RWPE1 (cell line): ENCODE measurements at regions not wholly inside any gene's neighbourhood (a gene's known extent, or its start where the extent isn't known, plus 50 kb on each side); places are given as distances from the start of the nearest gene placed in this dataset.

Experiments used
- CTCF ChIA-PET: fragments of 350-600 bp; sonication (Branson Sonifier 250); formaldehyde crosslinking; extraction: SDS; loops from one replicate; lab custom pipeline; 2021; lab: Yijun Ruan, JAX
- POLR2A ChIA-PET: fragments of 400-600 bp; formaldehyde crosslinking; extraction: SDS; loops from one replicate; lab custom pipeline; 2020; ENCODE audit warnings: antibody characterized with exemption; ENCODE audit not compliant: low non-redundant PET; lab: Yijun Ruan, JAX
- DNase-seq: peaks from one replicate; pipeline ENCODE4 v3.0.0; 2012; ENCODE audit warnings: low spot score
- H3K27ac ChIP-seq: fragments of 450-650 bp; 2 replicates; pipeline ENCODE4 v1.5.1; 2017
- CTCF ChIP-seq: fragments of 450-650 bp; conservative IDR thresholded peaks from 2 replicates; pipeline ENCODE4 v1.5.1; 2017; ENCODE audit warnings: low read depth, mild to moderate bottlenecking

DNA sequence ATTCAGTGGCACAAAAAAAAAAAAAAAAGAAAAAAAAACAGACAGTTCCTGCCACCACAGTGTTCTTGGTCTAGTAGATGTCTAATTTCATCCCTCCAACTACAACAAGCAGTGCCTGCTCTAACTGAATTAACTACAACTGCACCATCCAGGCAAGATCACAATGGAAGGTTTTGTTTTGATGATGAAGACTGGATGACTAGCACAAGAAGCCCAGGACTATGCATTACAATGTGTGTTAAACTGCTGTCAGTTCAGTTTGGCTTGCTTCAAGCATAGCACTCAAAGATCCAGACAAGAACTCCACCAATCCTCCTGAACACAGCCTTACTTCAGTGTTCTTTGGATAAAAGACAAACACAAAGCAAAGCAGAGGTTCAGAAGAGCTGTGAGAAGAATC, 279.9 kb downstream of the GRIN2B start:
- CTCF ChIA-PET, result no interaction called here
- DNase-seq, result no peak
- H3K27ac ChIP-seq, result no peak overlapping the region
- POLR2A ChIA-PET, result no interaction called here
- TF ChIP-seq CTCF, result no peak

- no peak for TF ChIP-seq CTCF
- POLR2A ChIA-PET, result no interaction called here
- DNase-seq, result no peak
- CTCF ChIA-PET, result no interaction called here
- no peak overlapping the region for H3K27ac ChIP-seq
These were observed 283.4 kb downstream of the GRIN2B start for GRCh38 chr12:13697973-13698372.

DNA sequence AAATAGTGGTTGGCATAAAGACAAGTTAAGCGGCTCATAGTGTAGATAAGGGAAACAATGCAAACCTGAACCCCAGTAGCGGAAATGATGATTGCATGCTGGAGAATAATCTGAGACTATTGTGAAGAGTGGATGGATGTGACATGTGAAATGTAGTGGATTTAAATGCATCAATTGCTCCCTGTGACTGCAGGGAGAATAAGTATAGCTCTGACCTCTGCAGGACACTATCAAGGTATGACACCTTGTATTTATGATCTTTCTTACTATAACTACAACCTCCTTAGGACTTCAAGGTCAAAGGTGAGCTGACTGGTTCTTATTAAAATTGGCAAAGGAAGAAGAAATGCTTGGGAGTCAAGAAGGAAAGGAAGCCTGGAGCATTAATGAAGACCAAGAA, 285.6 kb downstream of the GRIN2B start:
- ChIA-PET POLR2A (no interaction called here), CTCF (no interaction called here)
- no peak for TF ChIP-seq CTCF

GRCh38 chr12:13692332-13692731, 289.1 kb downstream of the GRIN2B start:
- POLR2A ChIA-PET, result no interaction called here
- no peak for DNase-seq
- H3K27ac ChIP-seq, result no peak overlapping the region
- CTCF ChIA-PET, result interaction anchor here (0.6 kb wide), 1 partner anchor 31 kb away, joined by 3 read pairs; no protein-coding TSS in a partner anchor
- TF ChIP-seq CTCF, result no peak

More for the DNA sequence above, 285.6 kb downstream of the GRIN2B start:
- DNase-seq, result no peak
- no peak overlapping the region for H3K27ac ChIP-seq

DNA sequence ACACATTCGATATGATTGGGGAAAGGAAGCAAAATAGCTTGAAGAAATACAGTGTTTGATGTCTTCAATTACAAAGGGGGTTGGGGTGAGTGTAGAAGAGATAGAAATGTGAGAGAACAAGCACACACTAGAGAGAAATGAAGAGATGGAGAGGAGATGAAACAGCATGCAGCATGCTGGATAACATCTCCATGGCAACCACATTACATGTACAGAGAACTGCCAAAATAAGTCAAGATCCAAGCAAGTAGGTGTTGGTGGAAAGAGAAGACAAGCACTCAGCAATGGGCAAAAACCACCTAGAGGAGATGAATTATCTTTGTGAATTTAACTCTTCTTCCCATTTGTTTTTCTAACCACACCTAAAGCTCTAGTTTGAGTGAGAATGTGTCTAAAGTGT, 289.8 kb downstream of the GRIN2B start:
- H3K27ac ChIP-seq, result no peak overlapping the region
- POLR2A ChIA-PET, result no interaction called here
- CTCF ChIA-PET, result no interaction called here
- TF ChIP-seq CTCF, result no peak
- DNase-seq, result no peak

DNA sequence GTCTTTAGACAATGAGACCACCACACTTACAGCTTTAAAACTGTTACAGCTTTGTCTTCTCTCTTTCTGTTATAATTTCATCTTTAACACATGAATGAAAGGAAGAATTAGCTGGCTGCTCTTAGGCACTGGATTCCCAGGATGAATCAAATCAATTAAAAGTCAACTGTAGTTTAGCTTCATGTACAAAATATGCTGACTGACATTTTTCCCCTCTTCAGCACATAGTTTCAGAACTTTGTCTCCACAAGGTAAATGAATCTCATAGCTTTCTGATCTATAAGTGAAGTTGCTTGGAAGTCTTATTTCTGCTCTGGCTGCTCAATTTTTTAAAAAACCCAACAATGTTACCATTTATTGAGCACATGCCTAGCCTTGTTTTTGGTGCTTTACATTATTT, 293.8 kb downstream of the GRIN2B start:
- DNase-seq, result no peak
- ChIA-PET CTCF (no interaction called here), POLR2A (no interaction called here)
- no peak overlapping the region for H3K27ac ChIP-seq
- TF ChIP-seq CTCF, result no peak

DNA sequence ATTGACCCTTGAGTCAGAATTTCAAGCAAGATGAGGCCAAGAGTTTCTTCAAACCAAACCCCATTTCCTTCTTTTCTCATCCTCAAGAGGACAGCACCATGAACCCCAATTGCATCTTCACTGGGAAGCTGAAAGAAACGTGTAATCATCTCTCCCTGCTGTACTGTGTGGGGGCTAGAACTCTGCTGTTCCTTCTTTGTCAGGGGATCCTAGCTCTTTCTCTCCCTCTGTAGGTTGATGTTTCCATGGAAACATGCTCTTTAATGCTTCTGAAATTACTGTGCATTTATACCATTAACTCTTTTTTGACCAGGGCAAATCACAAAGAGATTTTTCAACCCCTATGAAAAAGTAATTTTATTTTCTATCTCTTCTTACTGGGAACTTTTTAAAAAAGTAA, 295.1 kb downstream of the GRIN2B start:
- no peak for TF ChIP-seq CTCF
- no peak for DNase-seq
- POLR2A ChIA-PET, result no interaction called here
- CTCF ChIA-PET, result no interaction called here
- no peak overlapping the region for H3K27ac ChIP-seq
